Activated naive CD4-positive, alpha-beta T cell treated with anti-CD3 and anti-CD28 coated beads, Interleukin-2, amount 10 ng/mL, durations not matched to agents 7 days and 5 days (primary cell): ENCODE measurements at regions not wholly inside any gene's neighbourhood (a gene's known extent, or its start where the extent isn't known, plus 50 kb on each side); places are given as distances from the start of the nearest gene placed in this dataset.
"Not testable (repeated sequence)": the region's sequence is repeated elsewhere in the genome, so short reads cannot be mapped to it uniquely, and the experiment has no call there.

Experiments
- CTCF ChIA-PET: fragments of 350-600 bp; sonication (Branson Sonifier 250); formaldehyde crosslinking; loops from one replicate; lab custom pipeline; 2021; ENCODE audit warnings: antibody characterized with exemption; lab: Charles Lee
- DNase-seq: peaks from one replicate; pipeline ENCODE4 v3.0.0-alpha.2; 2020
- H3K27ac Mint-ChIP-seq: one replicate; pipeline ENCODE4 v1.8.0; 2021; ENCODE audit warnings: mild to moderate bottlenecking, moderate library complexity, mixed read lengths
- H3K27me3 Mint-ChIP-seq: one replicate; pipeline ENCODE4 v1.8.0; 2021; ENCODE audit warnings: mild to moderate bottlenecking, mixed read lengths
- H3K36me3 Mint-ChIP-seq: one replicate; pipeline ENCODE4 v1.8.0; 2021; ENCODE audit warnings: mixed read lengths
- H3K4me1 Mint-ChIP-seq: one replicate; pipeline ENCODE4 v1.8.0; 2021; ENCODE audit warnings: mixed read lengths
- H3K4me3 Mint-ChIP-seq: one replicate; pipeline ENCODE4 v1.8.0; 2021; ENCODE audit warnings: mild to moderate bottlenecking, moderate library complexity, mixed read lengths
- H3K9me3 Mint-ChIP-seq: one replicate; pipeline ENCODE4 v1.8.0; 2021; ENCODE audit warnings: mixed read lengths

- Mint-ChIP-seq H3K27me3 (peaks cover 33% of the 10 kb centered on the region), H3K4me3 (no peak overlapping the region), H3K4me1 (no peaks in the 10 kb centered on the region), H3K27ac (no peak overlapping the region), H3K36me3 (no peaks in the 10 kb centered on the region), H3K9me3 (peaks cover 3% of the 10 kb centered on the region)
- CTCF ChIA-PET: no interaction called here
- no peak for DNase-seq
Measured at GRCh38 chr17:74135391-74136167, 67.9 kb upstream of the RPL38 start.

DNA sequence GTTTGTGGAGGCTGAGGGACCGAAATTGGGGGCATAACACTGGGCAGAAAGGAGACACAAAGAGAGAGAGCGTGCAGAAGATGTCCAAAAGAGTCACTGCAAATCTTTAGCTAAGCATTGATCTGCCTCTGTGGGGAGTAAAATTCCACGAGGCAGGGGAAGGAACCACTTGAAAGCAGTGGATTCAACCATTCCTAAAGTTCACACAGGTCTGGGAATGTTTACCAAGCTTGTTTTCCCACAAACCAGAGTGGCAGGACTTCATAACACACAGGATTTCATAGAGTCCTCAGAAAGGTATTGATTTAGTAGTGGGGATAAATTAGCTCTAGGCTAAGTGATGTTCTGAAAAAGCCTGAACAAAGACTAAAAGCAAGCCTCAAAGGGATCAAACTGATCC, 66.1 kb upstream of the RPL38 start:
- Mint-ChIP-seq H3K4me3 (no peak overlapping the region), H3K36me3 (no peaks in the 10 kb centered on the region), H3K27me3 (peaks cover 26% of the 10 kb centered on the region), H3K4me1 (no peaks in the 10 kb centered on the region), H3K9me3 (peaks cover 8% of the 10 kb centered on the region), H3K27ac (no peak overlapping the region)
- no peak for DNase-seq
- CTCF ChIA-PET: no interaction called here

DNA sequence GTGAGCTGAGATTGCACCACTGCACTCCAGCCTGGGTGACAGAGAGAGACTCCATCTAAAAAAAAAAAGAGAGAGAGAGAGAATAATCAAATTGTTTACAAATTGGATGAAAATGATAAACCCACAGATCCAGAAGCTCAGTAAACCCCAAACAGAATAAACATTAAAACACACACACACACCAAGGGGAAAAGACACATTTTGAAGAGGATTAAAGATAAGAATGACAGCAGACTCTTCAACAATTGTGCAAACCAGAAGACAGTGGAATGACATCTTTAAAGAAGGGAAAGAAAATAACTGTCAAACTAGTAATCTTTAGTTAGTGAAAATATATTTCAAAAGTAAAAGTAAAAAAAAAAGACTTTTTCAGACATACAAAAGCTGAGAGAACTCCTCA, 64.4 kb upstream of the RPL38 start:
- Mint-ChIP-seq H3K4me1 (no peaks in the 10 kb centered on the region), H3K4me3 (no peak overlapping the region), H3K27me3 (peaks cover 17% of the 10 kb centered on the region), H3K27ac (no peak overlapping the region), H3K36me3 (no peaks in the 10 kb centered on the region), H3K9me3 (peaks cover 24% of the 10 kb centered on the region)
- no peak for DNase-seq
- CTCF ChIA-PET: no interaction called here

DNA sequence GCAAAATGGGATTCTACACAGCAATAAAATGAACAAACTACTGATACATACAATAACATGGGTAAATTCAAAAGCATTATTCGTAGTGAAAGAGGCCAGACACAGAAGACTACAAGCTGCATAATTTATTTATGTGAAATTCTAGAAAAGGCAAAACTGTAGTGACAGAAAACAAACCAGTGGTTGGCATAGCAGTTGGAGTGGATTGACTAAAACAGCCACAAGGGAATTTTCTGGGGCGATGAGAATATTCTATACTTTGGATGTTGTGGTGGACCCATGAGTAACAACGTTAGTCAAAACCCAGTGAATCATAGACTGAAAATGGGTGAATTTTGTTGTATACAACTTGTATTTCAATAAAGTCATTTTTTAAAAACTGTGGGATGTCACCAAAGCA, 63.2 kb upstream of the RPL38 start:
- no peak overlapping the region for H3K4me3 Mint-ChIP-seq
- DNase-seq: no peak
- CTCF ChIA-PET: no interaction called here

DNA sequence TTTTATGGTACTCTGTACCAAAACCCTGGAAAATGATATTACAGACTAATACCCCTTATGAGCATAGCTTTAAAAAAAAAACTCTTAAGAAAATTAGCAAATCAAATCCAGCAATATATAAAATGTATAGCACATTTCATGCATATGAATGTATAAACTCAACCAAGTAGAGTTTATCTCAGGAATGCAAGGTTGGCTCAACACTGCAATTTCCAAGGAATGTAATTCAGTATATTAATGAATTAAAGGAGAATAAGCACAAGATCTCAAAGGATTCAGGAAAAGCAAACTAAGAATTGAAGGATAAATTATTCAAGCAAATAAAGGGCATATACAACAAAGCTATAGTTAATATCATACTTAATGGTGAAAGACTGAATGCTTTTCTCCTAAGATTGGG, 61.9 kb upstream of the RPL38 start:
- Mint-ChIP-seq H3K9me3 (peaks cover 26% of the 10 kb centered on the region), H3K27ac (no peak overlapping the region), H3K36me3 (no peaks in the 10 kb centered on the region), H3K27me3 (peaks cover 17% of the 10 kb centered on the region), H3K4me1 (no peaks in the 10 kb centered on the region), H3K4me3 (no peak overlapping the region)
- CTCF ChIA-PET: no interaction called here
- no peak for DNase-seq

More for the DNA sequence above, 63.2 kb upstream of the RPL38 start:
- Mint-ChIP-seq H3K4me1 (no peaks in the 10 kb centered on the region), H3K36me3 (no peaks in the 10 kb centered on the region), H3K27ac (no peak overlapping the region), H3K9me3 (peaks cover 26% of the 10 kb centered on the region), H3K27me3 (peaks cover 17% of the 10 kb centered on the region)

DNA sequence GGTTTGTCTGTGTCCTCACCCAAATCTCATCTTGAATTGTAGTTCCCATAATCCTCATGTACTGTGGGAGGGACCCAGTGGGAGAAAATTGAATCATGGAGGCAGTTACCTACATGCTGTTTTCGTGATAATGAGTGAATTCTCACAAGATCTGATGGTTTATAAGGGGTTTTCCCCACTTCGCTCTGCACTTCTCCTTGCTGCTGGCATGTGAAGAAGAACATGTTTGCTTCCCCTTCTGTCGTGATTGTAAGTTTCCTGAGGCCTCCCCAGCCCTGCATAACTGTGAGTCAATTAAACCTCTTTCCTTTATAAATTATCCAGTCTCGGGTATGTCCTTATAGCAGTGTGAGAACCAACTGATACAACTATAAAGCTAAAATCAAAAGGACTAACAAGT, 60.2 kb upstream of the RPL38 start:
- H3K27me3 Mint-ChIP-seq, DNase-seq, CTCF ChIA-PET, H3K36me3 Mint-ChIP-seq, H3K27ac Mint-ChIP-seq, H3K4me3 Mint-ChIP-seq, H3K4me1 Mint-ChIP-seq: not testable (repeated sequence)
- peaks cover 26% of the 10 kb centered on the region for H3K9me3 Mint-ChIP-seq

- DNase-seq: no peak
- CTCF ChIA-PET: no interaction called here
Measured at GRCh38 chr17:74145756-74146155, 57.7 kb upstream of the RPL38 start.

DNA sequence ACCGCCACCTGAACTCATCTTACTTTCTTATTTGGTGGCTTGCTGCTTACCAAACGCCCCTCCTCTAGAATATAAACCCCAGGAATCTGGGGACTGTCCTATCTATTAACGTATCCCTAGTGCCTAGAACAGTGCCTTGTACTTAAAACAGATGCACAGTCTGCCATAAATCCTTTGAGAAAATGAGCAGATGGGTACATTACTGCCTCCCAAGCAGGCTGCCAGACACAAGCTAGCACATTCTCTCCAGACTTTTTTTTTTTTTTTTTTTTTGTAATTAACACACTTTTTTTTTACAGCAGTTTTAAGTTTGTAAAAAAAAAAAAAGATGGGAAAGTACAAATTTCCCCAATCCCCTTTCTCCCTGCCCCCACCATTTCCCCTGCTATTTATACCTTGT, 57.3 kb upstream of the RPL38 start:
- DNase-seq: no peak
- no peak overlapping the region for H3K4me3 Mint-ChIP-seq
- H3K4me1 Mint-ChIP-seq: no peaks in the 10 kb centered on the region
- no peak overlapping the region for H3K27ac Mint-ChIP-seq
- H3K27me3 Mint-ChIP-seq: peaks cover 21% of the 10 kb centered on the region
- peaks cover 24% of the 10 kb centered on the region for H3K9me3 Mint-ChIP-seq
- no peaks in the 10 kb centered on the region for H3K36me3 Mint-ChIP-seq
- CTCF ChIA-PET: no interaction called here

More at GRCh38 chr17:74145756-74146155, 57.7 kb upstream of the RPL38 start:
- H3K27ac Mint-ChIP-seq: no peak overlapping the region
- no peak overlapping the region for H3K4me3 Mint-ChIP-seq
- peaks cover 21% of the 10 kb centered on the region for H3K27me3 Mint-ChIP-seq
- no peaks in the 10 kb centered on the region for H3K36me3 Mint-ChIP-seq
- H3K4me1 Mint-ChIP-seq: no peaks in the 10 kb centered on the region
- H3K9me3 Mint-ChIP-seq: peaks cover 24% of the 10 kb centered on the region

- DNase-seq: no peak
- CTCF ChIA-PET: no interaction called here
- peaks cover 21% of the 10 kb centered on the region for H3K27me3 Mint-ChIP-seq
- H3K27ac Mint-ChIP-seq: no peak overlapping the region
- no peak overlapping the region for H3K4me3 Mint-ChIP-seq
- H3K9me3 Mint-ChIP-seq: peaks cover 20% of the 10 kb centered on the region
- H3K4me1 Mint-ChIP-seq: no peaks in the 10 kb centered on the region
- H3K36me3 Mint-ChIP-seq: no peaks in the 10 kb centered on the region
Measured at GRCh38 chr17:74147056-74147835, 56.2 kb upstream of the RPL38 start.

- Mint-ChIP-seq H3K4me1 (no peaks in the 10 kb centered on the region), H3K4me3 (no peak overlapping the region), H3K27ac (no peak overlapping the region), H3K27me3 (peaks cover 21% of the 10 kb centered on the region), H3K36me3 (no peaks in the 10 kb centered on the region), H3K9me3 (peaks cover 13% of the 10 kb centered on the region)
- CTCF ChIA-PET: no interaction called here
- DNase-seq: no peak
Measured at GRCh38 chr17:74147966-74148365, 55.5 kb upstream of the RPL38 start.

DNA sequence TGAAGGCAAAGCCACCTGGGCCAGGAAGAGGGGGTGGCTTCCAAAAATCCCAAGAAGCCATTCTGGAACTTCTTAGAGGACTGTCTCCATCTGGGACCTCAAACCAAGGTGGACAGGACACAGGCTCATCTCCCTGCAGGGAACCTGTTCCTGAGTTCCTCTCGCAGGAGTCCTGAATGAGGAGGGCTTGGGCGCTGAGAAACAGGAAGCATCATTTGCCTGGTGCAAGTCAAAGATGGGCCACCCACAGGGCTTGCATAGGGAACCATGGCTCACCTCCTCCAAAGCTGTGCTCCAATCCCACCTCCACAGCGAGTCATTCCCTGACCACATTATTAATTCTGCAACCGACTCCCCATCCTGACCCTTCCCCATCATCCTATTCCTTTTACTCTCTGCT, 55.0 kb upstream of the RPL38 start:
- CTCF ChIA-PET: no interaction called here
- Mint-ChIP-seq H3K27me3 (peaks cover 21% of the 10 kb centered on the region), H3K4me1 (no peaks in the 10 kb centered on the region), H3K36me3 (no peaks in the 10 kb centered on the region), H3K27ac (no peak overlapping the region), H3K9me3 (peaks cover 9% of the 10 kb centered on the region), H3K4me3 (no peak overlapping the region)
- DNase-seq: no peak

DNA sequence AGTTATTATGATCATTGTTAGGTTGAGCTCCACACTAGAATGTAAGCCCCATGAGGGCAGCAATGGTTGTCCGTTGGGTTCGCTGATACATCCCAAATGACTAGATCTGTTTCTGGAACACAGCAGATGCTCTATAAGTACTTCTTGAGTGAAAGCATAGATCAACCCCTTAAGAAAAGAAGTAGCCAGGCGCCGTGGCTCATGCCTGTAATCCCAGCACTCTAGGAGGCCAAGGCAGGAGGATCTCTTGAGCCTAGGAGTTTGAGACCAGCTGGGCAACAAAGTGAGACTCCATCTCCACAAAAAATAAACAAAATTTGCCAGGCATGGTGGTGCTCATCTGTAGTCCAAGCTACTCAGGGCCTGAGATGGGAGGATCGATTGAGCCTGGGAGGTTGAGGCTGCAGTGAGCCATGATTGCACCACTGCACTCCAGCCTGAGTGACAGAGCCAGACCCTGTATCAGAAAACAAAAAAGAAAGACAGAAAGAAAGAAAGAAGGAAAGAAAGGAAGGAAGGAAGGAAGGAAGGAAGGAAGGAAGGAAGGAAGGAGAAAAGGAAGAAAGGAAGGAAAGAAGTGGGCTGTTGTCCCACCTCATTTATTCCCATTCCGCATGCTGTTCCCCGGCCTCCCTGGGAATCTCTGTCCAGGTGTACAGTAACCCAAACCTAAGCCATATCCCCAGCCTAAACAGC, 54.4 kb upstream of the RPL38 start:
- DNase-seq: no peak
- no peaks in the 10 kb centered on the region for H3K4me1 Mint-ChIP-seq
- H3K9me3 Mint-ChIP-seq: peaks cover 3% of the 10 kb centered on the region
- H3K27ac Mint-ChIP-seq: no peak overlapping the region
- H3K4me3 Mint-ChIP-seq: no peak overlapping the region
- H3K36me3 Mint-ChIP-seq: no peaks in the 10 kb centered on the region
- CTCF ChIA-PET: interaction anchor here (0.6 to 0.8 kb wide), 2 partner anchors 44 to 470 kb away, joined by 3 read pairs; no protein-coding TSS in a partner anchor
- H3K27me3 Mint-ChIP-seq: peaks cover 21% of the 10 kb centered on the region

DNA sequence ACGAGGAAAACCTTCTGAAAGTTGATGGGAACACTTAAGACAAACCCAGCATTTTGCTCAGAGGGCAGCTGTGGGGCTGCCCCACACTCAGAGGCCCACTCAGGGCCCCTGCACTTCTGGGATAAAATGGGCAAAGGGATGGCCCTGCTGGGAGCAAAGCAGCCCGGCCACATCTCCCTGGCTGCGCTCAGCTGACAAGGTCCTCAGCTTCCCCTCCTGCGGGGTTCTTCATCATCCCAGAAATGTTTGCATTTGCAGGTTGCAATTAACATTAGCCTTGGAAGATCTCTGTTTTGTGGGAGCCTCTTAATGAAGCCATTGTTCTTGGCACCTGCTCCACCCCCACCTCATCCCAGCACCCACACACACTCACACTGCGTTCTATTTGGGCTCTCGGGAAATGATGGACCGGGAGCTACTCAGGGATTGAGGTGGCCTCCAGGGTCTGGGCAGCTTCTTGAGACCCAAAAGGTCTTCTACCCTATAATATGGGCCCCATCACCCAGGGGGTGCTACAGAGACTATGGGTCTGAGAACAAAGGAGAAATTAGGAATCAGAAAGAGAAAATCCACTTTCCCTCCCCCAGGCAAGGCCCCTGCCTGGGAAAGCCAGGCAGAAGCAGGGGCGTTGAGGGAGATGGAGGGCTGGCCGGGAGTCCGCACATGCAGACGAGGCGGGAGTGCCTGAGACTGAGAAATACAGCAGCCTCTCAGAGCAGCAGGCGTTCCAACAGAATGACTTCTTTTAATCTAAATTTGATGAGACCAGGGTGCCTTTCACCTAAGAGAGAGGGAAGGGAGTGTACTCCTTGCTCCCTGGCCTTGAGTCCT, 53.7 kb upstream of the RPL38 start:
- no peaks in the 10 kb centered on the region for H3K9me3 Mint-ChIP-seq
- no peak overlapping the region for H3K4me3 Mint-ChIP-seq
- no peaks in the 10 kb centered on the region for H3K4me1 Mint-ChIP-seq
- H3K27ac Mint-ChIP-seq: no peak overlapping the region
- H3K27me3 Mint-ChIP-seq: peaks cover 21% of the 10 kb centered on the region
- H3K36me3 Mint-ChIP-seq: no peaks in the 10 kb centered on the region
- no peak for DNase-seq
- CTCF ChIA-PET: interaction anchor here (0.6 to 0.8 kb wide), 2 partner anchors 43 to 470 kb away, joined by 3 read pairs; no protein-coding TSS in a partner anchor
